Activated CD4-positive, CD25-positive, alpha-beta regulatory T cell treated with anti-CD3 and anti-CD28 coated beads, Interleukin-2, amount 50 U/mL, for 72 hours (primary cell): ENCODE measurements at regions not wholly inside any gene's neighbourhood (a gene's known extent, or its start where the extent isn't known, plus 50 kb on each side); places are given as distances from the start of the nearest gene placed in this dataset.

Source experiments
- DNase-seq: peaks from one replicate; pipeline ENCODE4 v3.0.0; 2021

DNA sequence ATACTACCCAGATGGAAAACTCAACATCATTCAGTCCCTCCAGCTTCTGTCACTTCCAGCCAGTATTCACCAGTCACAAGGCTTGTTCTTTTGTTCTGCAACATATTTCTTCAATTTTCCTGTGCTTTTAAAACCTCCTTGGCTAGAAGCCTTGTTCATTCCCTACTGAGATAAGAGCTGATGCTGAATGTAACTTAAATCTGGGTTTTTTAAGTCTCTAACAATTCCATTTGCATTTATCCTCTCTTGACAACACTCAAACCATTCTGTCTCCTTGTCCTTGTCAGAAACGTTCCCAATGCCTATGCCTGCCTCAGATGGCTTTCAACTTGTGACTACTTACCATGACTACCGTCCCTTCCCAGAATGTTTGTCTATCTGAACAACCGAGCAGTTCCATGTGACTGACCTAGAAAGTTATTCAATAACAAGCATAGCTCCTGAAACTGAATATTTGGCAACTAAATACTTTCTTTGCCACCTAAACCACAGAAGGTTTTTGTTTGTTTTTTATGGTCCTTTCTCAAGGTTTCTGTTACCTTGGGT is 682.9 kb upstream of the GALNTL6 start:
- no peak for DNase-seq

DNA sequence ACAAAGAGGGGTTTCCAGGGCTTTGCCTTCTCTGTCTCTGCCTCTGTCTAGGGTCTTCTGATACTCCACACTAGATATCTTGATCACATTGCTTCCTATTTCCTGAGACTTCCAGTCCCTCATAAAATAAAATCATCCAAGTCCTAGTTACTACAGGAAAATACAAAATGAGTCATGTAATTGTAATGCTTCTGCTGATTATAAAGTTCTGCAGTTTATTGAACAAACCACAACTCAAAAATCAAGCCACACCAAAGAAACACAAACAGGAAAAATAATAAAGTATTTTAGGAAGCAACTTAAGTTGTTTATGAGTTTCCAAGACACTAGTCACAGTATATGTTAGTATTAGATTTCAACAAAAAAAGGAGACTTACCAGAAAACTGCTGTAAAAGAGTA is 695.1 kb upstream of the GALNTL6 start:
- no peak for DNase-seq

DNA sequence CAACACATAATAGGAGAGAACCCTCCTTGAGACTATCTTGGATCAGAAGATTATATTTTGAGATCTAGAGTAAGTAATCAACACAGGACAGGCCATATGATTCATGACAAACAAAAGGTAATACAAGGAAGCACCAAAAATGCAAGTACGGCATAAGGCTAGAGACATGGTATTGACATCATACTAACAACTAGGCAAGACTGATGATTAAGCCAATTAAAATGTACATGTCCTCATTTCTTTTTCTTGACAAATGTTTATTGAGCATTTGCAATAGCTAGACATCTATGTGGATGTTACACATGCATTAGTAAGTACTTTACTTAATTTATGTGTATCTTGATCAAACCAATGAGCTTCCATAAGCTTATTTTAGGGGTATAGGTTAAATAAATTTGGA is 695.7 kb upstream of the GALNTL6 start:
- DNase-seq = no peak

DNA sequence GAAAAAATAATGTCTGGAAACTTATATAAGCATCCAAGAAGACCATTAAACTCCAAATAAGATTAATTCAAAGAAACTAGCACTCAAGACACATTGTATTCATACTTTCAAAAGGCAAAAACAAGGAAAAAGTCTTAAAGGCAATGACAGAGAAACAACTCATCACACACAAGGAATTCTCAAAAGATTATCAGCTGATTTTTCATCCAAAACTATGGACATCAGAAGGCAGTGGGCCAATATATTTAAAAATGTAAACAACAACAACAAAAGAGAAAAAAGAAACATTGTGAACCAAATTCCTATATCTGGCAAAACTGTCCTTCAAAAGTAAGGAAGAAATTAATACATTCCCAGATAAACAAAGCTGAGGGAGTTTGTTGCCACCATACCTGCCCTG is 711.4 kb upstream of the GALNTL6 start:
- no peak for DNase-seq

DNA sequence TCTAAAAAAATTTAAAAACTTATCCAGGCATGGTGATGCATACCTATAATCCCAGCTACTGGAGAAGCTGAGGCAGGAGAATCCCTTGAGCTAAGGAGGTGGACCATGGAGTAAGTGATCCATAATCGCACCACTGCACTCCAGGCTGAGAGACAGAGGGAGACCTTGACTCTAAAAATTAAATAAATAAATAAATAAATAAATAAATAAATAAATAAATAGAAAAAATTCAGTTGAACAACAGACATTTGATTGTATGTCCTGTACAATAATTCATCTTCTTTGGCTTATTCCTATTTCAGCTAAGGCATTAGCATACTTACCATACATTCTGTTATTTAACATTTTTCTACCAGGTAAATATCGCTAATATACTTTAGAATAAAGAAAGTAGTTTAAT is 726.1 kb upstream of the GALNTL6 start:
- no peak for DNase-seq

DNA sequence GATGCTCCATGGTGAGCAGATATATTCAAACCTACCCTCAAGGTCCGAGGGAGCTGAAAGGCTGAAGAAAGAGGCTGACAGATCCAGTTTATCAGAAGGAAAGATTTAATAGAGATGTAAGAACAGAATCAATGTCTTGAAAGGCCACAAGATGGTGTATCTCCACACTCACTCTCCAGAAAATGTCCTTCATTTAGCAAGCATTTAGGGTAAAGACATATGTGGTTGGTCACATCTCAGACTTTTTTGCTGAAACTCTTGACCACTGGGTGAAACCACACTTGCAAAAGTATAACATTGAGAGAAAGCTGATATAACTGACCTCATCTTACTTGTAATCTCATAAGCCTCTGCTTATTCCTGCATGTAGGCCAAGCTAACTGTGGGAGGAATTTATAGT is 745.8 kb upstream of the GALNTL6 start:
- no peak for DNase-seq

DNA sequence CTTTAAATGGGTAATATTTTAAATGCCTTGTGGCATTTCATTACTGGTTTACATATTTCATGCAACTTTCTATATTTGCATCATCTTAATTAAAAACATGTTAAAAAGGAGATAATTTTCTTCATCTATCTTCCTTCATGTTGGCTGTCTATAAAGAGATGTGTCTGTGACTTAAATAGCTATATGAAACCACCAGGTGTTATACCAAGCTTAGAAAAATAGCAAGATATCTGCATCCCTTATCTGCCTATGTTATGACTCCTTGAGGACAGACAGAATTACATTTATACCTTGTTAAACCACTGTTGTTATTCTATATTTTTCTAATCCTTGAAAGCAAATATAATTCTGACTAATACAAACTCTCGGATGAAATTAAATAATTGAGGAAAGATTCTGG is 763.8 kb upstream of the GALNTL6 start:
- DNase-seq = no peak

DNA sequence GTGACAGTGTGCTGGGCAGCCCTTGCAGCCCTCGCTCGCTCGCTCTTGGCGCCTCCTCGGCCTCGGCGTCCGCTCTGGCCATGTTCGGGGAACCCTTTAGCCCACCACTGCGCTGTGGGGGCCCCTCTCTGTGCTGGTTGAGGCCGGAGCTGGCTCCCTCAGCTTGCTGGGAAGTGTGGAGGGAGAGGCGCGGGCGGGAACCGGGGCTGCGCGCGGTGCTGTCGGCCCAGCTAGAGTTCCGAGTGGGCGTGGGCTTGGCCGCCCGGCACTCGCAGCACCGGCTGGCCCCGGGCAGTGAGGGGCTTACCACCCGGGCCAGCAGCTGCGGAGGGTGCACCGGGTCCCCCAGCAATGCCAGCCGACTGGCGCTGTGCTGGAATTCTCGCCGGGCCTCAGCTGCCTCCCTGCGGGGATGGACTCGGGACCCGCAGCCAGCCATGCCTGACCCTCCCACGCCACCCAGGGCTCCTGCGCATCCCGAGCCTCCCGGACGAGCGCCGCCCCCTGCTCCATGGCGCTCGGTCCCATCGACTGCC is 770.1 kb upstream of the GALNTL6 start:
- no peak for DNase-seq

DNA sequence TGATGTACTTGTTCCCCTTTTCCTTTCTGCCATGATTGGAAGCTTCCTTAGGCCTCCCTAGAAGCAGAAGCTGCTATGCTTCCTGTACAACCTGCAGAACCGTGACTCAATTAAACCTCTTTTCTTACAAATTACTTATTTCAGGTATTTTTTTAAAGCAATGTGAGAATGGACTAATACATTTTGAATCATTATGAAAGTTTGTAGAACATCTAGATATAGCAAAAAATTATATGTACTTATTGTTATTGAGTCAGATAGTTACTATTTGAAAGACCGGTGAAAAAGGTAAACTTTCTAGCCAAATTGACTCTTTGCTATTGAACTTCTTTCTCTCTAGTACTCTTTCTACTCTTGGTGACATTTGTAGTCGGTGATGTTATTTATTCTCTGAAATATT is 777.3 kb upstream of the GALNTL6 start:
- DNase-seq = no peak

DNA sequence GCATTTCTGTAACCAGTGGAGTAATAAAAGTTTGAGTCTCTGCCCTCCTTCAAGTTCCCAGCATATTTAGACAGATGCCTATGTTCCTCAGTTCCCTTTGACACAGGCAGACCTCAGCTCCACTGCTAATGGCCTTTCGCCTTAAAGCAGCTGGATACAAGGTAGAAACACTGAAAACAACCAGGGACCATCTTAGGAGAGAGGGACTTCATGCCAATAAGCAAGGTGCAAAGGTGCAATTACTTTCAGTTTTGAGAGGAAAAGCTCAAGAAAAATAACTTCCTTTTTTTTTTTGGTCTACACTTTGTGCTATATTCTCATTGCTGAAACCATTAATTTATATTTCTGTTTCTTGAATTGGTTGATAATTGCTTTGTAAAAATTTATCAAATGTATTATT is 781.9 kb upstream of the GALNTL6 start:
- DNase-seq = no peak

DNA sequence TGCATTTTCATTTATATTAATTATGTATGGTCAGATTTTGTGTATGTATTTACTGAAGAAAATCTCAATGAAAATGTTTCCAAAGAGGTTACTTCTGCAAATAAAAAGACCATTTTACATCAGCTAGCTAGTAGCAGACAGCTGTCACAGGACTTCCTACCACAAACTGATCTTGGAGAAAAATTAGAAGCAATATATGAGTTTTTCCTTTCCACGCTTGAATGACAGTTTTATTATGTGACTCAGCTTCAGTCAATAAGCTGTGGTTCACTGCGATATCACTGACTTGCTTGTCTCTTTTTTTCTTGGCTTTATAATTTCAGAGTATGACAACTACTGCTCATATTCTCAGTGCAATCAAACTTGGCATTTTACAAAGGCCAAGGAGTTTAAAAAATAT is 787.4 kb upstream of the GALNTL6 start:
- no peak for DNase-seq

DNA sequence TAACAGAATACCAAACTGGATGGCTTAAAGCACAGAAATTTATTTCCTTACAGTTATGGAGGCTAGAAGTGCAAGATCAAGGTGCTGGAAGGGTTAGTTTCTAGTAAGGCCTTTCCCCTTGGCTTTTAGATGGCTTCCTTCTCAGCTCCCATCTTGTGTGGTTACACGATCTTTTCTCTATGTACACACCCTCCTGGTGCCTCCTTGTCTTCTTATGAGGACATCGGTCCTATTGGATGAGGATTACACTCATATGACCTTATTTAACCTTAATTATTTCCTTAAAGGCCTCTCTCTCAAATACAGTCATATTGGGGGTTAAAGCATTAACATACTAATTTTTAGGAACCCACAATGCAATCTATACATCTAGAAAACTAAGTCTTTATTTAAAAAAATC is 787.9 kb upstream of the GALNTL6 start:
- no peak for DNase-seq

DNA sequence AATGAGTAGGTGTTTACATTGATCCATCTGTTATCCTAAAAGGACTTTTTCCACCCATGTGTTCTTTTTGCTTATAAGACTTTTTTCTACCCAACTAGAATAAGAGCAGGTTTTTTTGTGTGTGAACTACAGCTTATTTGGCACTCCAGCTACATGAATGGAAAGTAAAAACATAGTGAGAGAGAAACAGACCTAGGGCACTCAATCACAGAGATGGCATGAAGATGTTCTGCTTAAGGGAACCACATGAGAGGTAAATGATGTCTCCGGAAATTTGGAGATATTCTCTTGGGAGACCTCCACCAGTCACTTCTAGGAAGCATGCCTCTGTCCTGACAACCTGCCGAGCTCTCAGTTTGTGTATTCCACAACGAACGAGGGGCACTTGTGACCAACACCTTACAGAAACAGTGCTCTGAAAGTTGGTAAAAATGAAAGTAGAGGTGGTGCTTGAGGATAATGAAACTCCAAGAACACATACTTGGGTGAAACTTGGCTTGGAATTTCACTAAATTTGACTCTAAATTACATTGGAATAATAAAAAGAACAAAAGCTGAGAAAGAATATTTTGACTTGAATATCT is 788.4 kb upstream of the GALNTL6 start:
- no peak for DNase-seq

DNA sequence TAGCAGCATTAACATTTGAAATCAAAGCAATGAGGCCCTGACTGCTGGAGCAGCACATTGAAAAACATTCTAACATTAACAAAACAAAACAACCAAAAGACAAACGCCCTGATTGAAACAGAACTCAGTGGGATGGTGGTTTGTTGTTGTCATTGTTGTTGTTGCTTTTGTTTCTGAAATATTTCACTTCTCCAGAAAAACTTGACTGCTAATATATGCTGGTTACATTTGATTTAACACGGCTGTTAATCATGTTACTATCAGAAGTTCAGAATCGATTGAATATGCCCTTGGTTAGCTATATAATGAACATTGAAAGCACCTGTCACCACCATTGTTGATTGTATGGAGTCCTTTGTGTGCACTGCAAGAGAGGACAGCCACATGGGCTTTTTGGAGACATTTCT is 790.4 kb upstream of the GALNTL6 start:
- DNase-seq = no peak

DNA sequence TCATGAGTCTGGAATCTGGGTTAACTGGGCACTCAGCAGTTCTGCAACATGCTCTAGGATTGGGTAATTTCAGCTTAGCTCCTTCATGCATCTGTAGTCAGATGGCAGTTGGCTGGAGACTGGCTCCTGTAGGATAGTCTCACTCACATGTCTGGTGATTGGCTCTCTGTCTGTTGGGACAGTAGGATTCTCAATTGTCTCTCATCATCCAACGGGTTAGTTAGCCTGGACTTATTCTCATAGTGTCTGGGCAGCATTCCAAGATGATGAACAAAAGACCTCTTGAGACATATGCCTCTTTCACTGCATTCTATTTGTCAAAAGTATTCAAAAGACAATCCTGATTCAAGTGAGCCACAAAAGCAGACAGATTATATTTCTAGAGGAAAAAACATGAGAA is 795.6 kb upstream of the GALNTL6 start:
- DNase-seq = no peak

DNA sequence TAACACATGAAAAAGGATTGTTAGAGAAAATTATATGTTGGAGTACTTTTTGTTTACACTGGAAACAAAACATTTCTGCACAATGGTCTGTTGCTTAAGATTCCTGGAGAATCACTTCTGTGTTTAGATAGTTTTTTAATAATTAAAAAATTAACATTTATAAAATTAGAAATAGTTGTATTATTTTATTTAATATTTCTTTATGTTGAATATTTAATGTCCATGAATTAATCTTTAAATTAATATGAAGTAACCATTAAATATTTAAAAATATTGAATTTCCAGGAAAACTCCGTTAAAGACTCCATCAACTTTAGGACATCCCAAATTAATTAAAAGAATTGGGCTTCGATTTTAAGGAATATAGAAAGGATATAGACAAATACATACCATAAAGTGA is 797.1 kb upstream of the GALNTL6 start:
- DNase-seq = no peak

DNA sequence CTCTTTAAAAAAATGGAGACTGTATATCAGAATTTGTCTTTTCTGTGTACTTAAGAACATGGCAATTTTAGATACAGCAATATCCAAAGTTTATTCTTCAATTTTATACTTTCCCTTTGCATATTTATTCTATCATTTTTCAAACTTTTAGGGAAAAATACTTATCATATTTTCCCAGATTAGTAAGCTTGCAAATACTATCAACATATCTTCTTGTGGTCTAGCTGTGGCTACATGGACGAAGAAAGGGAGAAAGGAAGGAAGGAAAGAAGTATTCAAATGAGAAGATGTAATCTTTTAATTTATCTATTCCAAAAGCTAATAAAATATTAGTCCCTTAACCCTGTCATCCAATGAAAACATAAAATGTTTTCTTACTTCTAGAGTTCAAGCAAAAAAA is 797.8 kb upstream of the GALNTL6 start:
- DNase-seq = no peak

DNA sequence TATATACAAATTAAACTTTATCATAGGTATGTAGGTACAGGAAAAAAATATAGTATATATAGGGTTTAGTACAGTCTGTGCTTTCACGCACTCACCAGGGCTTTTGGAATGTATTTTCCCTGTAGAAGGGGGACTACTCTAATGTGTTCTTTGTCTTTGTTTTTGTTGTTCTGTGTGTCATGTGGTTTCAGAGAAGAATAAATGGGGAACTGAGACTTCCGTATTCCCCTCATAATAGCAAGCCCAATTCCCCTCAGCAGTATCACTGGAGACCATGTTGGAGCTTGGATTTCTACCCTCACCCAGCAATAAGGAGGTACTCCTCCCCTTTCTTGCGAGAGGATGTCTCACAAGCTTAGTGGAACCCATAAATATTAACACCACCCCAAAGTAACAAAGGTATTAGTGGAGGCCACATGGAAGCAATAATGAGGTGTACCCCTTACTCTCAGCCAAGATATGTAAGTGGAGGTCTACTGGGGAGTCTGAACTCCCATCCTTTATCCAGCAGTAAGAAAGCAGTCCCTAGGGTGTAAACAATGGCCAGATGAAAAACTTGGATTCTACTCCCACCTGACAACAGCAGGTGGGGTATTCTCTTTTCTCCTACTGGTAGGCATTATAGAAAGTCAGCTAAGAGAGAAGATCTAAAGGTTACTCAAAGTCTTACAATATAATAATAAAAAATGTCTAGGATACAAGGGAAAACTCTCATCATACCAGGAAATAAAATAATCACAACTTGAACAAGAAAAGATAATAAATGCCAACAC is 805.4 kb upstream of the GALNTL6 start:
- no peak for DNase-seq

DNA sequence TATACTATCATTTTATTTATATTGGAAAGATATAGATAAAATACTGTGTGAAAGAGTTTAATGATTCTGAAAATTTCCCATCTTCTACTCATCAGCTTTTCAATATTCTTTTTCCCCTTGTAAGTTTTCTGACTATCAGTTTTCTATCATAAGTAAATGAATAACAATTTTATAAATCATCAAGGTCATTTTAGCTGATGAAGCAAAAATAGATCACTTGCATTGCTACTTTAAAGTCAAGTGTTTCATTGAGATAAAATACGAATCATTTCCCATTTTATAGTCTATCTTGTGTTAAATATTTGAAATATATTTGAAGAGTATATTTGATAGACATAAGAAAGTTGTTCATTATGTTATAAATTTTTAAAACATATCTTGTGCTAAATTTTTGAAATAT is 811.0 kb upstream of the GALNTL6 start:
- DNase-seq = no peak

DNA sequence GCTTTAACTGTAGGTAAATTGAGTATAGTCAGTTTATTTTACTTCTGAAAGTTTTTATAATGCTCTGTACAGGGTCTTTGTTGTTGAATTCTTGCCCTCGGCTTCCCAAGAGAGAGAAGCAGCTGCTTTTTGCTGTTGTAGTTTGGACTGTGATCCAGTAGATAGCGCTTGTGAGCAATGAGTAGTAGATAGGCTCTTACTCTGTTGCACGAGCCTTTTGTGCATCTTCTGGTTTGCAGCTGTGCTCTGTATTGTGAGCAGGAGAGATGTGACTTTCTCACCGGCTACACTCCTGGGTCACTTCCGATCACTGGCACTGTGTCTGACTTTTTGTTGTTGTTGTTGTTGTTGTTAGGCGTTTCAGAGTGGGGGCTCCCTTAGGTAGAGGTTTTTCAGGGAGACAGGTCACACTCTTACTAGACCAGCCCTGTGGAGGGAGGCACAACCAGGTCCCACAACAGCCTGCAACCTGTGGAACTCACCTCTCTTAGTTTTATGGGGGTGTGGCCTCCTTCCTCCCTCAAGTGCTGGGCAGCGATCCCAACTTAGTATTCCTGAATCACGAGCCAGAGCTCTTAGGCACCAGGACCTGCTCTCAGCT is 822.1 kb upstream of the GALNTL6 start:
- no peak for DNase-seq

DNA sequence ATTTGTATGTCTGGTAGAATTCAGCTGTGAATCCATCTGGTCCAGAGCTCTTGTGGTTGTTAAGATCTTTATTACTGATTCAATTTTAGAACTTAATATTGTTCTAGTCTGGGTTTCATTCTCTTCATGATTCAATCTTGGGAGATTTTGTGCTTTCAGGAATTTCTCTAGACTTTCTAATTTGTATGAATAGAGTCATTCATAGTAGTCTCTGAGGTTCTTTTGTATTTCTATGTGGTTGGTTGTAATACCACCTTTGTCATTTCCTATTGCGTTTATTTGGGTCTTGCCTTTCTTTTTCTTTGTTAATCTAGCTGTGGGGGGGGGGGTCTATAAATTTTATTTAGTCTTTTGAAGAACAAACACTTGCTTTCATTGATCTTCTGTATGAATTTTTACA is 824.8 kb upstream of the GALNTL6 start:
- no peak for DNase-seq

DNA sequence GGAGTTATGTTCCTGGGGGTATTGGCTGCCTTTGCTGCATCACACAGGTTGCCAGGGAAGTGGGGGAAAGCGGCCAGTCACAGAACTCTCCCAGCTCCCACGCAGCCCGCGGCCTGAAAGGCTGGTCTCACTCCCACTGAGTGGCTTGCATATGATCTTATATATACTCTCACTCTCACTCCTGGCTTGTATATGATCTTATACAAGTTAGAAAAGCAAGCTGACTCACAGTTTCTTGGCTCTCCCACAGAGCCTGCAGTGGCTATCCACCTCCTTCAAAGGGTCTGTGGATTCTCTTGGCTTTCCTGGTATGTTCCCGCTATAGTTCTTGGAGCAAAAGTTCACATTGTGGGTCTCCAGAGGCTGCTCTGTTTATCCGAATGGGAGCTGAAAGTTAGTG is 833.5 kb upstream of the GALNTL6 start:
- DNase-seq = no peak

DNA sequence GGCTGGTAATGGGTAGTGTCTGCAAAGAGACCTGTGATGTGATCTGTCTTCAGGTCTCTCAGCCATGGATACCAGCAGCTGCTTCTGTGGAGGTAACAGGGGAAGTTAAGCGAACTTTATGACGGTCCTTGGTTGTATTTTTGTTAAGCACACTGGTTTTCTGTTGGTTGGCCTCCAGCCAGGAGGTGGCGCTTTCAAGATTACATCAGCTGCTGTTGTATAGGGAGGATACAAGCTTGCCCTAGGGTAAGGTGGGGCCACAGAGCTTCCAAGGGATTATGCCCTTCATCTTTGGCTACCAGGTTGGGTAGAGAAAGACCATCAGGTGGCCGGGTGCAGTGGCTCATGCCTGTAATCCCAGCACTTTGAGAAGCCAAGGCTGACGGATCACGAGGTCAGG is 834.2 kb upstream of the GALNTL6 start:
- DNase-seq = no peak

DNA sequence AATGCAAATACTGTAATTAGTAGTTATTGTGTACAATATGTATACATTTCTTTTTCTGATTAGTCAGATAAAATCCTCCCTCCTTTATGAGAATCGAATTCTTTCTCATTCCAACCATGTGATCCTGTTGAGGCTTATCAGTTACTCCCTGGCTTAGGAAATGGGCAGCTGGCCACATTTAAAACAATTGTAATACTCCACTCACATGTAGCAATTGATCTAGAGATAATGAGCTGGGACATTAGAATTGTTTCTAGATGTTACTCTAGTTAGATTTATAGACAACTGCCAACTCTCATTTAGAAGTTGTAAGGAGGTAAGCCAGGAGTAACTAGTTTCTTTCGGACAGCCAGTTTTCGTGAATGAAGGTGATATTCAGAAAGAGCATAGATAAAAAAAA is 859.3 kb upstream of the AADAT start:
- no peak for DNase-seq
